GM03348 (cell line): ENCODE measurements at regions not wholly inside any gene's neighbourhood (a gene's known extent, or its start where the extent isn't known, plus 50 kb on each side); places are given as distances from the start of the nearest gene placed in this dataset.

ENCODE experiments used
- DNase-seq: peaks from one replicate; pipeline ENCODE4 v3.0.0; 2012; ENCODE audit warnings: low spot score

GRCh38 chr5:74152625-74153254 lies 487.8 kb downstream of the ENC1 start:
- DNase-seq, result no peak

- no peak for DNase-seq
These were observed 488.4 kb downstream of the ENC1 start for GRCh38 chr5:74152136-74152535.

GRCh38 chr5:74149395-74149794 lies 491.1 kb downstream of the ENC1 start:
- peak; percentile 76 for DNase-seq

GRCh38 chr5:74148321-74148720 lies 492.2 kb downstream of the ENC1 start:
- DNase-seq, result no peak

- DNase-seq, result no peak
These were observed 493.7 kb downstream of the ENC1 start for GRCh38 chr5:74146796-74147195.

GRCh38 chr5:74145951-74146350 lies 494.6 kb downstream of the ENC1 start:
- DNase-seq, result no peak

- DNase-seq, result no peak
These were observed 496.7 kb downstream of the ENC1 start for GRCh38 chr5:74143721-74144330.

- no peak for DNase-seq
These were observed 497.4 kb downstream of the ENC1 start for GRCh38 chr5:74143151-74143550.

- DNase-seq, result peak; percentile 18
These were observed 499.5 kb downstream of the ENC1 start for GRCh38 chr5:74141053-74141452.

GRCh38 chr5:74140409-74140808 lies 500.1 kb downstream of the ENC1 start:
- no peak for DNase-seq

GRCh38 chr5:74139589-74139988 lies 500.9 kb downstream of the ENC1 start:
- no peak for DNase-seq

- no peak for DNase-seq
These were observed 501.8 kb downstream of the ENC1 start for GRCh38 chr5:74138721-74139120.

GRCh38 chr5:74136276-74136825 lies 504.2 kb downstream of the ENC1 start:
- no peak for DNase-seq

GRCh38 chr5:74135033-74135432 lies 505.5 kb downstream of the ENC1 start:
- no peak for DNase-seq

- DNase-seq, result no peak
These were observed 506.5 kb downstream of the ARHGEF28 start for GRCh38 chr5:74132485-74132884.

- DNase-seq, result no peak
These were observed 505.3 kb downstream of the ARHGEF28 start for GRCh38 chr5:74131250-74131649.

GRCh38 chr5:74130155-74130897 lies 504.3 kb downstream of the ARHGEF28 start:
- no peak for DNase-seq

GRCh38 chr5:74127381-74128320 lies 501.7 kb downstream of the ARHGEF28 start:
- no peak for DNase-seq

- DNase-seq, result no peak
These were observed 500.3 kb downstream of the ARHGEF28 start for GRCh38 chr5:74126294-74126693.

GRCh38 chr5:74124826-74125225 lies 498.8 kb downstream of the ARHGEF28 start:
- DNase-seq, result no peak

- DNase-seq, result no peak
These were observed 497.9 kb downstream of the ARHGEF28 start for GRCh38 chr5:74123929-74124328.
